ENCODE measurements at regions not wholly inside any gene's neighbourhood (a gene's known extent, or its start where the extent isn't known, plus 50 kb on each side); places are given as distances from the start of the nearest gene placed in this dataset.

- no peaks in the 10 kb centered on the region for H3K36me3 ChIP-seq
- 52 to 91% (median 83%) methylated on average over 1 of the region's 1 CpG for WGBS, 5 donors
- H3K9me3 ChIP-seq, result no peaks in the 10 kb centered on the region
- no peak for TF ChIP-seq POLR2AphosphoS5 (IDR thresholded peaks at IDR 0.05)
- no peak for TF ChIP-seq POLR2A (IDR thresholded peaks at IDR 0.05)
- TF ChIP-seq CTCF (IDR thresholded peaks at IDR 0.05), result no peak
- no peak for TF ChIP-seq EP300 (IDR thresholded peaks at IDR 0.05)
- intact Hi-C loops (cut with DNase I; ENCODE audit: low total_unique reads), result no loop called here
- no peaks in the 10 kb centered on the region for H3K27me3 ChIP-seq
- no peak overlapping the region for H3K4me3 ChIP-seq
- DNase-seq, result no peak
- H3K4me1 ChIP-seq, result peaks cover 0 to 12% (median 4%) of the 10 kb centered on the region in 4 donors
- no peak overlapping the region for H3K27ac ChIP-seq
Observed at GRCh38 chr11:129247135-129247534, 55.0 kb upstream of the ARHGAP32 start.

GRCh38 chr11:129242855-129243254 is 50.7 kb upstream of the ARHGAP32 start:
- H3K4me3 ChIP-seq, result no peak overlapping the region
- no peak for DNase-seq
- no peaks in the 10 kb centered on the region for H3K27me3 ChIP-seq
- TF ChIP-seq EP300 (IDR thresholded peaks at IDR 0.05), result no peak
- no peaks in the 10 kb centered on the region for H3K36me3 ChIP-seq
- H3K9me3 ChIP-seq, result no peaks in the 10 kb centered on the region
- H3K27ac ChIP-seq, result no peak overlapping the region
- H3K4me1 ChIP-seq, result peaks cover 0 to 8% (median 0%) of the 10 kb centered on the region in 4 donors
- intact Hi-C loops (cut with DNase I; ENCODE audit: low total_unique reads), result no loop called here
- WGBS, 5 donors, result 86 to 98% (median 95%) methylated on average over 2 of the region's 2 CpGs

All from stomach (tissue), 8 donors.